Hindlimb muscle (tissue), 1 donor: ENCODE measurements at regions not wholly inside any gene's neighbourhood (a gene's known extent, or its start where the extent isn't known, plus 50 kb on each side); places are given as distances from the start of the nearest gene placed in this dataset.

Experiments
- DNase-seq: peaks from one replicate; pipeline ENCODE4 v3.0.0-alpha.2; 2013

DNA sequence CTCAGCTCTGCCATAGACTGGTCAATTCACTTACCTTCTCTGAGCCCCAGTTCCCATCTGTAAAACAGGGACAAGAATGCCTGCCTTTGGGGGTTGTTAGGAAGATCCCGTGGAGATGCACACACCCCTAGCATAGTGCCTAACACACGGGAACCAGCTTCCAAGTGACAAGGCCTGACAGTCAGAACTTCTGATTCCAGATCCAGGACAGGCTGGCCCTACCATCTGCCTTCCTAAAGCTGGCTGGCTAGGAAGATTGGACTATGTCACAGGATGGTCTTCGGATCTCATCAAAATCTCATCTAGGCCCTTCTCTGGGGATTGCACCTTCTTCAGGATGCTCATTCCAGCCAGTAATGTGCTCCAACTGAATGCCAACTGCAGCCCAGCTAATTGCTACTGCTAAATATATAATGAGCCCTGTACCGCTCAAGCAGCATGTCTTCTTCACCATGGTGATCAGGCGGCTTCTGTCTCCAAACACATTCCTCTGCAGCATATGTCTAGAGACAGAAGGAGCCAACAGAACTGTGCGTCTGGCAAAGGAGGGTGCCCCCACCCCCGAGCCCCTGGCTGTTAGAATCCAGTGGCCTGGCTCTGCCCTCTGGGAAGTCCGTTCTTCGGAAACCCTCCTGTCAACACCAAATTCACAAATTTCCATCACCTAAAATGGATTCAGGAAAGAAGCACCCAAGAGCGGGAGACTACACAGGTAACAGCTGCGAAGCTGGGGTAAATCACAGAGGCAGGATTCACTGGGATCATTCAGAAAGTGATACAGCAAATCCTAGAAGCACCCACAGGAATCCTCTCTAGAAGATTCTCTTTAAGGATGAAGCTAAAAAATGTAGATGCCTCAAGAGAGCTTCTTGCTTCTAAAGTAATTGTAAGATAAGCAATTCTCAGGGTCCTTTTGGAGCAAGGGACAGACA lies 142.1 kb upstream of the EEPD1 start:
- no peak for DNase-seq

DNA sequence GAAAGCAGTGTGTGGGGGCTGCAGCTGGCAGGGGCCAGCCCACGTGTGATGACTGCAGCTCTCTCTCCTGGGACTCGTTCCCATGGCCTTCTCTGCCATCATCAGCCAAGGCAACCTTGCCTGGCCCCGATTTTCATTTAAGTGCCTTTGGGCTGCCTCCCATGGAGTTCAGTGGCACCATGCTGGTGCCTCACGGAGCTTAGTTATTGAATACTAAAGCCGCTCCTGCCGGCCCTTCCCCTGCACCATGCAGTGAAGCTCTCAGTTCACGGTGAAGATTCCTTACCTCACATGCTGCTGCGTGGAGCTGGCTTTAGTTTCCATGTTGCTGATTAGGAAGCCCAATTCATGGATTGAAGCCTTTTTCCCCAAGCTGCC lies 141.5 kb upstream of the EEPD1 start:
- DNase-seq: no peak

DNA sequence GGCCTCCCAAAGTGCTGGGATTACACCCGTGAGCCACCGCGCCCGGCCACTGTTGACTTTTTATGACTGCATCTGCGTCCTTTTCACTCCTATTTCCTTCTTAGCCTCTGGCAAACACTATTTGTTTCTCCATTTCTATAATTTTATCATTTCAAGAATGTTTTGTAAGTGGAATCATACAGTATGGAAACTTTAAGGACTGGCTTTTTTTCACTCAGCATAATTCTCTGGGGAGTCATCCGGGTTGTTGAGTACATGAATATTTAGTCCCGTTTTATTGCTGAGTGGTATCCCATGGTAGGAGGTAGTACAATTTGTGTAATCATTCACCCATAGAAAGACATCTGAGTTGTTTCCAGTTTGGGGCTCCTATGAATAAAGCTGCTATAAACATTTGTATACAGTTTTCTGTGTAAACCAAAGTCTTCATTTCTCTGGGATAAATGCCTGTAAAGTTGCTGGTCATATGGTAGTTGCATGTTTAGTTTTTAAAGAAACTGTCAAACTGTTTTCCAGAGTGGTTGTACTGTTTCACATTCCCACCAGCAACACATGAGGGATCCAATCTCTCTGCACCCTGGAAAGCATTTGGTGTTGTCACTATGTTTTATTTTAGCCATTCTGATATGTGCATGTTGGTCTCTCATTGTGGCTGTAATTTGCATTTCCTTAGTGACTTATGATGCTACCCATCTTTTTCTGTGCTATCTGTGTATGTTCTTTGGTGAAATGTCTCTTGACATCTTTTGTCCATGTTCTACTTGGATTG lies 139.6 kb upstream of the EEPD1 start:
- DNase-seq: no peak

DNA sequence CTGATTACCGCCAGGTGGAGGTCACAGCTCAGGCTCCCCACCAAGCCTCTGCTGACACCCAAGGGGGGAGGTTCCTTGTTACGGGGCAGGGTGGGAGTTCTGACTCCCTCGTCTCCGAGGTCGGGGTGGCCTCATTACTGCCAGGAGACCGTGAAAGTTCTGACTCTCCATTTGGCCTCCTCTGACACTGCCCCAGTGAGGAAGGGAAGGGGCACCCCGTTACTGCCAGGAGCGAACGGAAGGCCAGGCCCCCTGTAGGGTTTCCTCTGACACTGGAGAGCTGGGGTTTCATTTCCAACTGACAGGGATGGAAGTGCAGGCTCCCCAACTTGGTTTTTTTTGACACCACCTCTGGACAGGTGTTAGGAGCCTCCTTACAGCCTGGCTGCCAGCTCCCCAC lies 138.1 kb upstream of the EEPD1 start:
- DNase-seq: no peak

- no peak for DNase-seq
Measured at GRCh38 chr7:36015733-36016132, 137.3 kb upstream of the EEPD1 start.

GRCh38 chr7:36016648-36017047 lies 136.4 kb upstream of the EEPD1 start:
- DNase-seq: no peak

DNA sequence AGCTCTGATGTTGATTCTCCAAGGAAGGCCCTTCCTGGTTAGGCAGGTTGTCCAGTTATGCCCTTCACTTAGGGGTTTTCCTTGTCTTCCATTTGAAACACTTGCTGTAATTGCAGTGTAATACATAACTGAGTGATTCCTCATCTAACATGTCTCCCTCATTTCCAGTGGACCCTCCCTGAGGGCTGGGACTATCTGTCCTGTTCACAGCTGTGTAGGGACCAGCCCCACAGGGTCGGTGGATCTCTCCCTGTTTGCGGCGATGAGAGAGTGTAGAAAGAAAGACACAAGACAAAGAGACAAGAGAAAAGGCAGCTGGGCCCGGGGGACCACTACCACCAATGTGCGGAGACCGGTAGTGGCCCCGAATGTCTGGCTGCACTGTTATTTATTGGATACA lies 135.9 kb upstream of the EEPD1 start:
- DNase-seq: no peak

GRCh38 chr7:36018816-36019484 lies 134.1 kb upstream of the EEPD1 start:
- no peak for DNase-seq

- no peak for DNase-seq
Measured at GRCh38 chr7:36019538-36019937, 133.5 kb upstream of the EEPD1 start.

- no peak for DNase-seq
Measured at GRCh38 chr7:36019980-36020379, 133.1 kb upstream of the EEPD1 start.

DNA sequence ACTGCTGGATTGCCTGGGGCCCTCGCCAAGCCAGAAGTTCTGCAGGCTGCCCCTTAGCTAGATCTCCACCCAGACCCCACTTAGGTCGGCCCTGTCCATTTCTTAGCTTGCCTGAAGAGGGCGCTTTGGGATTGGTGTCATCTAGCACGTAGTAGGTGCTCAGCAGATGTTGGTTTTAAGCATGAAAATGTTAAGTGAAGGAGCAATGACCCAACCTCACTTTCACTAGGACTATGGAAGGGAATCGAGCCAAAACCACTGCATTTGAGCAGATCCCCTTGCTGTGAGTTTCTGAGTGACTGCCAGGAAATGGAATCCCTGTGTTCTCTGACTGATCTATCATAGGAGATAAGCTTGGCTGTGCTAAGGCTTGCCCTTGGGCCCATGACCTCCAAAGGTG lies 131.7 kb upstream of the EEPD1 start:
- no peak for DNase-seq

DNA sequence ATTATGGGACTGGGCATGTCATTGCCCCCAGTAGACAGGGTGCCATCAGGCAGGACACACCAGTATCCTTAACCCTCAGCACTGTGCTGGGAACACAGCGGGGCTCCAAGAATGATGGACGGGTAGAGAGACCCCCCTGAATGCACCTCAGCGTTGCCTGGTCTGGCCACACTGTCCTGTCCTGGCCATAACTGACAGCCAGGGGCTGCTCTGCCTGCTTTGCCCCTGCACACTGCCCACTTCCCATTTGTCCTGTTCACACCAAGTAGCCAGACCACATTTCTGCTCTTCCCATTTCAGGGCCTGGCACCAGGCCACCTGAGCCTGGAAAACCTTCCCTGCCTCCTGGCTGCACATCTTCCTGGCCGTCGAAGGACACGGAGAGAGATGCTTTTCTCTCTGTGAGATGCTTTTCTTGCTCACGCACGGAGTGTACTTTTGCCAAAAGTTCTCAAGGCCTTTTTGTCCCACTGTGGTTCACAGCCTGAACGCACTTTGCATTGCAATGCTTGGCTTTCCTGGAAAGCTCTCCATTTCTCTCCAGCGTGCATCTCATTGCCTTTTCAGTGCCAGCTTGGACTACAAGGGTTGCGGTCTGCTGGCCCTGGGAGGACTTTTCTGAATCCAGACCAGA lies 131.0 kb upstream of the EEPD1 start:
- peak; percentile 78 for DNase-seq

GRCh38 chr7:36023033-36023560 lies 130.0 kb upstream of the EEPD1 start:
- DNase-seq: no peak

DNA sequence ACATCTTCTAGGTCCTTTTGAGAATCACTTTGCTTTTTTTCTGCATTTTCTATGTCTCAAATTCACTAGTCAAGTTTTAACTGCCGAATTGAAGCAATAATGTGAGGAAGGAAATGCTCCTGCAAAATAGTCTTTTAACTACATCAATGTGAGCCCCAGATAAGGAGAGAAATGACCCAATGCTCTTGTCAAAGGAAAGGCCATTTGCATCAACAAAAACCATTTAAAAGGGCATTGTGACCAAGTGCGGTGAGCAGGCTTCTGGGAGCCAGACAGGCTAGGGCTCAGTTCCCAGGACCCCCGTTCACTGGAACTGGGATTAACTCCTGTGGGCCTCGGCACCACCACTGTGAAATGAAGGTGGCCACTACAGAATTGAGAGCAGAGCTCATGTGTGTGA lies 127.9 kb upstream of the EEPD1 start:
- DNase-seq: no peak

DNA sequence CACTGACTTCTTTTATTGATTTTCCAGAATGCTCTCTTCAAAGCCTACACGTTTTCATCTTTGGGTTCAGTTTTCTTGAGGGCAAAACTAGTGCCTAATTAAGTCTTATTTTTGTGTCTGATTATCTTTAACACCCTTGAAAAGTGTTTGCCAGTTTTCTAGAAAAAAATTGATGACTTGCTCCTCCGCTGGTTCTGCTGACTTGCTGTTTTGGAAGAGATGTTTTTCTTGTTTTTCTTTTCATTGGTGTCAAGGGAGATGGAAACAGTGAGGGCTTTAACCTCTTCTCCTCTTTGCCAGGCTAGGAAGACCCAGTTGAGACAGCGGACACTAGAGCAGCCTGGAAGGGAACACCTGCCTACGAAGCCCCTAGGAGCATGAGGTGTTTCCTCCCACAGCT lies 123.7 kb upstream of the EEPD1 start:
- DNase-seq: no peak

DNA sequence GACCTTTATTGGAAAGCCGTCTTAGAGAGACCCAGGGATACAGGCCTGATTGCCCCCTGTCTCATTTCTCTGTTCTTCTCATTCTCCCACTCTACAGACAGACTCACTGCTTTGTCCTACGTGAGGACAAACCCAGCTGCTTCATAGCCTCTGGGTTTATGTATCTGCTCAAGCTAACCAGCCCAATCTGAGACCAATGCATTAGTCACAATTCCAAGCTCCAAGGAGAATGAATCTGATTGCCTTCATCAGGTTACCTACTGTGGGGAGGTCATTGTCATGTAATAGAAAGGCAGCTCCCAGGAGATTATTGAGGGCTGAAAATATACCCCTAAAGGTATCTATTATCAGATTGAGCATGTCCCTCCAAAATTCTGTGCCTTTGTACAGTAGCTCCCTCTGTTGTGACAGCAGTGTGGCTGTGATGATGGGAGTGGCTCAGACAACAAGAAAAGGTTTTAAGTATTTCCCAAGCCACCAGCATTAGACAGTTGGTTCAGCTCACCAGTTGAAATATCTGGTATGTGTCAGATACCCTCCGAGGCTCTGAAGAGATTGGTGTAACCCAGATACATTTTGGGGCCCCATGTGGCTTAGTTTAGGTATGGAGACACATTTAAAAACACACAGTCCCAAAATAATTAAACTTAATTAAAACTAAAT lies 123.1 kb upstream of the EEPD1 start:
- DNase-seq: no peak

GRCh38 chr7:36032361-36032818 lies 120.7 kb upstream of the EEPD1 start:
- DNase-seq: no peak

- no peak for DNase-seq
Measured at GRCh38 chr7:36034020-36034419, 119.0 kb upstream of the EEPD1 start.

- DNase-seq: no peak
Measured at GRCh38 chr7:36035186-36035585, 117.9 kb upstream of the EEPD1 start.

GRCh38 chr7:36036590-36036989 lies 116.5 kb upstream of the EEPD1 start:
- no peak for DNase-seq

DNA sequence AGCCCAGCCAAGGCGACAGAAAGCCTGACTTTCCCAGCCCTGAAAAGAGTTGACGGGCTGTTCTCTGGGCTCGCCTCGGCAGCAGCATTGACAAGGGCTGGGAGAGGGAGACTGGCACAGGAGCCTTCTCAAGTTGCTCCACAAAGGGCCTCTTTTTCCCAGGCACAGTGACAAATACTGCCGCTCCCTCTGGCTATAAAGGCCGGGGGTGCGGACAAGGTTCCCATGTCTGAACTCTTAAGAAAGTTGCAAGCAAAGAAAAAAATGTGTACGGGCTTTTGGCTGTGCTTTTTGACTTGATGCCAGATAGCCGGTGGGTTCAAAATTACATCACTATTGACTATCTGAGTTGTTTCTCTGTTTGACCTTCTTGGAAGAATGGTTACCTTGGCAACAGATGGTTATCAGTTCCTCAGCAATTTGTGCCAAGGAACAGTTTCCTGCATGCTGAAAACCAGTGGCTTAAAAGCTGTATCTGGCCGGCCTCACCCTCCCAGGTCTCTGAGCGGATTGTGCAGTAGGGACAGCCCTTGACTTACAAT lies 115.9 kb upstream of the EEPD1 start:
- DNase-seq: peak; percentile 61
